Adrenal gland (tissue), 5 donors: ENCODE measurements at regions not wholly inside any gene's neighbourhood (a gene's known extent, or its start where the extent isn't known, plus 50 kb on each side); places are given as distances from the start of the nearest gene placed in this dataset.

Experiments
- CTCF ChIP-seq, 6 experiments: fragments of 450-650 bp in 4 of 6; fragments of 200-600 bp in 2 of 6; sonication (generic) in 1 of 6; IDR thresholded peaks; 1 replicate in 5 of 6; 2 replicates in 1 of 6; pipeline versions ENCODE4 v1.5.1 to v1.8.0; 2016 to 2021; ENCODE audit warnings: antibody characterized with exemption in 6 of 6, mild to moderate bottlenecking in 2 of 6, moderate library complexity in 1 of 6
- POLR2A ChIP-seq, 2 donors: fragments of 450-650 bp; IDR thresholded peaks; one replicate each; pipeline ENCODE4 v1.6.1; 2017; ENCODE audit warnings: antibody characterized with exemption in 2 of 2, mild to moderate bottlenecking in 2 of 2, moderate library complexity in 1 of 2
- donor health status: DM: no; HTN: no; CAD: no.

GRCh38 chr1:29677028-29678024, 441.0 kb downstream of the PTPRU start:
- TF ChIP-seq CTCF (IDR thresholded peaks at IDR 0.05) (no peak), POLR2A (IDR thresholded peaks at IDR 0.05) (no peak)
